Fibroblast of villous mesenchyme (primary cell): ENCODE measurements at regions not wholly inside any gene's neighbourhood (a gene's known extent, or its start where the extent isn't known, plus 50 kb on each side); places are given as distances from the start of the nearest gene placed in this dataset.

ENCODE experiments used
- DNase-seq: peaks from one replicate; pipeline ENCODE4 v3.0.0-alpha.2; 2010; ENCODE audit warnings: low read depth
- H3K4me3 ChIP-seq: 2 replicates; pipeline ENCODE4 v1.5.1; 2011; ENCODE audit warnings: low read depth, mild to moderate bottlenecking, low read length
- CTCF ChIP-seq: IDR thresholded peaks from 2 replicates; pipeline ENCODE4 v1.5.1; 2012; ENCODE audit warnings: low read depth, mild to moderate bottlenecking, low read length; ENCODE audit not compliant: insufficient read depth

GRCh38 chr14:104319491-104320241, 181.3 kb downstream of the KIF26A start:
- no peak overlapping the region for H3K4me3 ChIP-seq
- no peak for DNase-seq
- no peak for TF ChIP-seq CTCF

- H3K4me3 ChIP-seq: no peak overlapping the region
- DNase-seq: no peak
- no peak for TF ChIP-seq CTCF
Observed at GRCh38 chr14:104320611-104321086, 182.3 kb downstream of the KIF26A start.

- H3K4me3 ChIP-seq: no peak overlapping the region
- TF ChIP-seq CTCF: no peak
- no peak for DNase-seq
Observed at GRCh38 chr14:104321088-104321801, 182.9 kb downstream of the KIF26A start.

- no peak for TF ChIP-seq CTCF
- no peak for DNase-seq
- no peak overlapping the region for H3K4me3 ChIP-seq
Observed at GRCh38 chr14:104321802-104322130, 183.4 kb downstream of the KIF26A start.

GRCh38 chr14:104322531-104323366, 184.4 kb downstream of the KIF26A start:
- no peak for TF ChIP-seq CTCF
- H3K4me3 ChIP-seq: no peak overlapping the region
- no peak for DNase-seq

GRCh38 chr14:104323551-104324175, 185.3 kb downstream of the KIF26A start:
- H3K4me3 ChIP-seq: no peak overlapping the region
- no peak for TF ChIP-seq CTCF
- DNase-seq: no peak
